ENCODE measurements at regions not wholly inside any gene's neighbourhood (a gene's known extent, or its start where the extent isn't known, plus 50 kb on each side); places are given as distances from the start of the nearest gene placed in this dataset.

- TF ChIP-seq CTCF (IDR thresholded peaks at IDR 0.05; ENCODE audit: low read depth, low read length, poor library complexity, severe bottlenecking) (no peak), EZH2phosphoT487 (IDR thresholded peaks at IDR 0.05; ENCODE audit: borderline replicate concordance, low read length) (no peak)
Measured at GRCh38 chr4:127244515-127244914, 388.2 kb upstream of the INTU start.
